Astrocyte (in vitro differentiated cells and primary cell): ENCODE measurements at regions not wholly inside any gene's neighbourhood (a gene's known extent, or its start where the extent isn't known, plus 50 kb on each side); places are given as distances from the start of the nearest gene placed in this dataset.

ENCODE experiments used
- DNase-seq: peaks from one replicate; pipeline ENCODE4 v3.0.0-alpha.2; 2010; ENCODE audit warnings: low read depth
- FAIRE-seq: peaks from 2 replicates; lab custom pipeline; 2011; peaks lifted over from hg19 to GRCh38; lab: Jason Lieb, UNC
- H2AFZ ChIP-seq: 2 replicates; pipeline ENCODE4 v1.6.0; 2012; ENCODE audit warnings: low read depth, low read length, inconsistent platforms
- H3K27ac ChIP-seq: 2 replicates; pipeline ENCODE4 v1.5.1; 2011; ENCODE audit warnings: low read depth, low read length, inconsistent platforms
- H3K27me3 ChIP-seq: 2 replicates; pipeline ENCODE4 v1.6.0; 2011; ENCODE audit warnings: low read length, inconsistent platforms; ENCODE audit not compliant: insufficient read depth
- H3K36me3 ChIP-seq: 2 replicates; pipeline ENCODE4 v1.5.1; 2011; ENCODE audit warnings: low read length, inconsistent platforms; ENCODE audit not compliant: insufficient read depth
- H3K4me1 ChIP-seq: 2 replicates; pipeline ENCODE4 v1.5.1; 2011; ENCODE audit warnings: low read length, inconsistent platforms; ENCODE audit not compliant: insufficient read depth
- H3K4me2 ChIP-seq: 2 replicates; pipeline ENCODE4 v1.6.0; 2012; ENCODE audit warnings: low read length, inconsistent platforms
- H3K4me3 ChIP-seq: 2 replicates; pipeline ENCODE4 v1.5.1; 2011; ENCODE audit warnings: low read depth, mild to moderate bottlenecking, low read length, inconsistent platforms; ENCODE audit not compliant: insufficient read depth
- H3K79me2 ChIP-seq: 2 replicates; pipeline ENCODE4 v1.6.0; 2012; ENCODE audit warnings: mild to moderate bottlenecking, low read length, inconsistent platforms; ENCODE audit not compliant: insufficient read depth
- H3K9ac ChIP-seq: 2 replicates; pipeline ENCODE4 v1.6.0; 2012; ENCODE audit warnings: mild to moderate bottlenecking, low read length, inconsistent platforms
- H3K9me3 ChIP-seq: 2 replicates; pipeline ENCODE4 v1.5.1; 2012; ENCODE audit warnings: low read depth, mild to moderate bottlenecking, low read length, inconsistent platforms; ENCODE audit not compliant: insufficient read depth
- H4K20me1 ChIP-seq: 2 replicates; pipeline ENCODE4 v1.6.0; 2012; ENCODE audit warnings: low read length, inconsistent platforms; ENCODE audit not compliant: insufficient read depth
- H3K27ac Mint-ChIP-seq: one replicate; pipeline ENCODE4 v1.8.0; 2021; ENCODE audit warnings: mild to moderate bottlenecking, mixed read lengths; ENCODE audit not compliant: unreplicated experiment
- H3K27me3 Mint-ChIP-seq: one replicate; pipeline ENCODE4 v1.8.0; 2021; ENCODE audit warnings: low read depth, mixed read lengths; ENCODE audit not compliant: unreplicated experiment
- H3K36me3 Mint-ChIP-seq: one replicate; pipeline ENCODE4 v1.8.0; 2021; ENCODE audit warnings: low read depth, mixed read lengths; ENCODE audit not compliant: unreplicated experiment
- H3K4me1 Mint-ChIP-seq: one replicate; pipeline ENCODE4 v1.8.0; 2021; ENCODE audit warnings: low read depth, mixed read lengths; ENCODE audit not compliant: unreplicated experiment
- H3K4me3 Mint-ChIP-seq: one replicate; pipeline ENCODE4 v1.8.0; 2021; ENCODE audit warnings: mild to moderate bottlenecking, moderate library complexity, mixed read lengths; ENCODE audit not compliant: unreplicated experiment
- H3K9me3 Mint-ChIP-seq: one replicate; pipeline ENCODE4 v1.8.0; 2021; ENCODE audit warnings: mild to moderate bottlenecking, mixed read lengths; ENCODE audit not compliant: unreplicated experiment
- CTCF ChIP-seq: IDR thresholded peaks from 2 replicates; pipeline ENCODE4 v1.5.1; 2011; ENCODE audit warnings: low read depth, mild to moderate bottlenecking, inconsistent platforms, low read length, moderate library complexity; ENCODE audit not compliant: insufficient read depth
- EZH2 ChIP-seq: IDR thresholded peaks from 2 replicates; pipeline ENCODE4 v1.6.1; 2012; ENCODE audit warnings: mild to moderate bottlenecking, low read length, inconsistent platforms; ENCODE audit not compliant: insufficient read depth

- Histone ChIP-seq H3K4me2 (no peak overlapping the region), H3K36me3 (no peaks in the 10 kb centered on the region), H3K79me2 (no peaks in the 10 kb centered on the region), H3K9ac (no peak overlapping the region), H2AFZ (no peak overlapping the region), H3K9me3 (peaks cover 3% of the 10 kb centered on the region), H3K27ac (no peak overlapping the region), H3K4me1 (no peaks in the 10 kb centered on the region), H3K4me3 (no peak overlapping the region), H3K27me3 (no peaks in the 10 kb centered on the region), H4K20me1 (no peaks in the 10 kb centered on the region)
- Mint-ChIP-seq H3K27ac (no peak overlapping the region), H3K4me3 (no peak overlapping the region), H3K9me3 (peaks cover 4% of the 10 kb centered on the region), H3K36me3 (peaks cover 3% of the 10 kb centered on the region), H3K27me3 (peaks cover 4% of the 10 kb centered on the region), H3K4me1 (no peaks in the 10 kb centered on the region)
- TF ChIP-seq CTCF (no peak), EZH2 (no peak)
- no peak for DNase-seq
- no peak for FAIRE-seq
These were observed 97.7 kb upstream of the GALNT17 start for GRCh38 chr7:71034243-71034642.

GRCh38 chr7:71042591-71042990 lies 89.4 kb upstream of the GALNT17 start:
- DNase-seq = no peak
- TF ChIP-seq CTCF = no peak
- Histone ChIP-seq H3K4me3 (no peak overlapping the region), H2AFZ (no peak overlapping the region), H3K9ac (no peak overlapping the region), H3K36me3 (no peaks in the 10 kb centered on the region), H4K20me1 (no peaks in the 10 kb centered on the region), H3K9me3 (no peaks in the 10 kb centered on the region), H3K27ac (no peak overlapping the region), H3K4me2 (no peak overlapping the region), H3K79me2 (no peaks in the 10 kb centered on the region), H3K27me3 (no peaks in the 10 kb centered on the region), H3K4me1 (no peaks in the 10 kb centered on the region)
- Mint-ChIP-seq H3K27me3 (peaks cover 3% of the 10 kb centered on the region), H3K9me3 (peaks cover 4% of the 10 kb centered on the region), H3K27ac (no peak overlapping the region), H3K4me1 (no peaks in the 10 kb centered on the region), H3K36me3 (no peaks in the 10 kb centered on the region), H3K4me3 (no peak overlapping the region)
- no peak for FAIRE-seq

GRCh38 chr7:71050492-71050891 lies 81.5 kb upstream of the GALNT17 start:
- no peaks in the 10 kb centered on the region for H3K79me2 ChIP-seq
- FAIRE-seq (no peak), DNase-seq (no peak)
- no peak overlapping the region for H3K9ac ChIP-seq
- H2AFZ ChIP-seq = no peak overlapping the region
- H3K4me1 ChIP-seq = no peaks in the 10 kb centered on the region
- no peaks in the 10 kb centered on the region for H3K36me3 ChIP-seq
- H3K9me3 ChIP-seq = peaks cover 6% of the 10 kb centered on the region
- H3K27me3 ChIP-seq = no peaks in the 10 kb centered on the region
- H3K4me1 Mint-ChIP-seq = no peaks in the 10 kb centered on the region
- no peak for TF ChIP-seq EZH2
- no peak for TF ChIP-seq CTCF
- no peak overlapping the region for H3K27ac Mint-ChIP-seq
- H3K27me3 Mint-ChIP-seq = peaks cover 3% of the 10 kb centered on the region
- H3K36me3 Mint-ChIP-seq = no peaks in the 10 kb centered on the region
- no peak overlapping the region for H3K27ac ChIP-seq
- H3K4me2 ChIP-seq = no peak overlapping the region
- H4K20me1 ChIP-seq = no peaks in the 10 kb centered on the region
- no peak overlapping the region for H3K4me3 Mint-ChIP-seq
- no peak overlapping the region for H3K4me3 ChIP-seq
- H3K9me3 Mint-ChIP-seq = peaks cover 15% of the 10 kb centered on the region
